NCI-H1417 (cell line): ENCODE measurements at regions not wholly inside any gene's neighbourhood (a gene's known extent, or its start where the extent isn't known, plus 50 kb on each side); places are given as distances from the start of the nearest gene placed in this dataset.
A peak's percentile ranks its signal among the peaks of the same experiment; 100 is the strongest.
"Not testable (repeated sequence)": the region's sequence is repeated elsewhere in the genome, so short reads cannot be mapped to it uniquely, and the experiment has no call there.

Experiments
- DNase-seq, 3 experiments: peaks; one replicate each; lab custom pipeline; 2025; lab: John Stamatoyannopoulos, UW

GRCh38 chr3:165716592-165716991 lies 120.6 kb downstream of the BCHE start:
- no peak for DNase-seq

GRCh38 chr3:165713479-165713878 lies 123.7 kb downstream of the BCHE start:
- peak in 1 of 3 experiments; percentile 1 for DNase-seq

- DNase-seq: no peak
These were observed 124.8 kb downstream of the BCHE start for GRCh38 chr3:165712382-165712781.

GRCh38 chr3:165697910-165698309 lies 139.3 kb downstream of the BCHE start:
- DNase-seq: no peak

GRCh38 chr3:165696496-165696895 lies 140.7 kb downstream of the BCHE start:
- DNase-seq: no peak

GRCh38 chr3:165683947-165684346 lies 153.3 kb downstream of the BCHE start:
- DNase-seq: no peak

- DNase-seq: no peak
These were observed 154.5 kb downstream of the BCHE start for GRCh38 chr3:165682734-165683133.

- no peak for DNase-seq
These were observed 167.3 kb downstream of the BCHE start for GRCh38 chr3:165669967-165670366.

GRCh38 chr3:165669504-165669903 lies 167.7 kb downstream of the BCHE start:
- DNase-seq: no peak

- DNase-seq: no peak
These were observed 169.5 kb downstream of the BCHE start for GRCh38 chr3:165667676-165668075.

- DNase-seq: no peak
These were observed 179.2 kb downstream of the BCHE start for GRCh38 chr3:165658027-165658426.

GRCh38 chr3:165653130-165653778 lies 184.0 kb downstream of the BCHE start:
- DNase-seq: no peak

GRCh38 chr3:165649282-165649681 lies 187.9 kb downstream of the BCHE start:
- DNase-seq: not testable (repeated sequence)

GRCh38 chr3:165645191-165645590 lies 192.0 kb downstream of the BCHE start:
- DNase-seq: no peak

GRCh38 chr3:165644331-165644730 lies 192.9 kb downstream of the BCHE start:
- DNase-seq: no peak

GRCh38 chr3:165643425-165643824 lies 193.8 kb downstream of the BCHE start:
- peak in 1 of 3 experiments; percentile 19 for DNase-seq

GRCh38 chr3:165642761-165643420 lies 194.3 kb downstream of the BCHE start:
- peak in 2 of 3 experiments; percentile 26 to 56 for DNase-seq

GRCh38 chr3:165641569-165642310 lies 195.5 kb downstream of the BCHE start:
- DNase-seq: peak in 1 of 3 experiments; percentile 35

- DNase-seq: peak in 2 of 3 experiments; percentile 57 to 86
These were observed 196.3 kb downstream of the BCHE start for GRCh38 chr3:165640970-165641369.

GRCh38 chr3:165640031-165640430 lies 197.2 kb downstream of the BCHE start:
- no peak for DNase-seq

GRCh38 chr3:165638034-165638433 lies 199.2 kb downstream of the BCHE start:
- DNase-seq: no peak

GRCh38 chr3:165636684-165637015 lies 200.6 kb downstream of the BCHE start:
- no peak for DNase-seq
